ENCODE measurements at regions not wholly inside any gene's neighbourhood (a gene's known extent, or its start where the extent isn't known, plus 50 kb on each side); places are given as distances from the start of the nearest gene placed in this dataset.

- no peak for TF ChIP-seq CTCF (IDR thresholded peaks at IDR 0.05; ENCODE audit: extremely low read depth, missing control alignments)
- no peak for DNase-seq (ENCODE audit: low spot score)
Measured at GRCh38 chr5:136665331-136665730, 300.0 kb upstream of the TRPC7 start.

- TF ChIP-seq CTCF (IDR thresholded peaks at IDR 0.05; ENCODE audit: extremely low read depth, missing control alignments), result no peak
- no peak for DNase-seq (ENCODE audit: low spot score)
Measured at GRCh38 chr5:136661026-136661425, 295.7 kb upstream of the TRPC7 start.

- DNase-seq (ENCODE audit: low spot score), result no peak
Measured at GRCh38 chr5:136656811-136657210, 291.5 kb upstream of the TRPC7 start.

GRCh38 chr5:136655468-136655867 is 290.1 kb upstream of the TRPC7 start:
- no peak for DNase-seq (ENCODE audit: low spot score)
- TF ChIP-seq CTCF (IDR thresholded peaks at IDR 0.05; ENCODE audit: extremely low read depth, missing control alignments), result no peak

More at GRCh38 chr5:136656811-136657210, 291.5 kb upstream of the TRPC7 start:
- TF ChIP-seq CTCF (IDR thresholded peaks at IDR 0.05; ENCODE audit: extremely low read depth, missing control alignments), result no peak

- DNase-seq (ENCODE audit: low spot score), result no peak
- no peak for TF ChIP-seq CTCF (IDR thresholded peaks at IDR 0.05; ENCODE audit: extremely low read depth, missing control alignments)
Measured at GRCh38 chr5:136646915-136647314, 281.6 kb upstream of the TRPC7 start.

GRCh38 chr5:136642976-136643375 is 277.6 kb upstream of the TRPC7 start:
- no peak for TF ChIP-seq CTCF (IDR thresholded peaks at IDR 0.05; ENCODE audit: extremely low read depth, missing control alignments)
- no peak for DNase-seq (ENCODE audit: low spot score)

GRCh38 chr5:136639616-136640015 is 274.3 kb upstream of the TRPC7 start:
- no peak for TF ChIP-seq CTCF (IDR thresholded peaks at IDR 0.05; ENCODE audit: extremely low read depth, missing control alignments)
- DNase-seq (ENCODE audit: low spot score), result no peak

Data from GM20000 (cell line).